KMS-11 (cell line): ENCODE measurements at regions not wholly inside any gene's neighbourhood (a gene's known extent, or its start where the extent isn't known, plus 50 kb on each side); places are given as distances from the start of the nearest gene placed in this dataset.

Experiments used
- H2AFZ ChIP-seq: fragments of 200-600 bp; sonication (generic); 2 replicates; pipeline ENCODE4 v1.6.1; 2016; ENCODE audit warnings: antibody characterized with exemption, mixed run types, low read depth
- H3K27ac ChIP-seq: fragments of 200-600 bp; sonication (generic); 2 replicates; pipeline ENCODE4 v1.6.1; 2016; ENCODE audit warnings: mild to moderate bottlenecking, mixed run types
- H3K27me3 ChIP-seq: fragments of 200-600 bp; sonication (generic); 2 replicates; pipeline ENCODE4 v1.6.1; 2017; ENCODE audit warnings: mild to moderate bottlenecking, low read depth, mixed run types, moderate library complexity; ENCODE audit not compliant: insufficient read depth
- H3K36me3 ChIP-seq: fragments of 200-600 bp; sonication (generic); 2 replicates; pipeline ENCODE4 v1.6.1; 2017; ENCODE audit warnings: mild to moderate bottlenecking, mixed run types; ENCODE audit not compliant: insufficient read depth
- H3K4me1 ChIP-seq: fragments of 200-600 bp; sonication (generic); 2 replicates; pipeline ENCODE4 v1.6.1; 2016; ENCODE audit warnings: mild to moderate bottlenecking, low read depth, mixed run types; ENCODE audit not compliant: poor library complexity, severe bottlenecking
- H3K4me2 ChIP-seq: fragments of 200-600 bp; sonication (generic); 2 replicates; pipeline ENCODE4 v1.7.0; 2016; ENCODE audit warnings: mild to moderate bottlenecking, mixed run types
- H3K4me3 ChIP-seq: fragments of 200-600 bp; sonication (generic); IDR thresholded peaks from 2 replicates; pipeline ENCODE4 v1.6.1; 2017; ENCODE audit warnings: low read depth, low read length, mixed read lengths; ENCODE audit not compliant: insufficient read depth
- H3K79me2 ChIP-seq: fragments of 200-600 bp; sonication (generic); 2 replicates; pipeline ENCODE4 v1.6.1; 2016; ENCODE audit warnings: low read depth, mixed run types; ENCODE audit not compliant: insufficient read depth
- H3K9ac ChIP-seq: fragments of 200-600 bp; sonication (generic); 2 replicates; pipeline ENCODE4 v1.6.1; 2016; ENCODE audit warnings: mild to moderate bottlenecking, mixed run types
- H4K20me1 ChIP-seq: fragments of 200-600 bp; sonication (generic); 2 replicates; pipeline ENCODE4 v1.6.1; 2016; ENCODE audit warnings: mild to moderate bottlenecking, mixed run types; ENCODE audit not compliant: insufficient read depth
- CTCF ChIP-seq: fragments of 200-600 bp; sonication (generic); conservative IDR thresholded peaks from 2 replicates; pipeline ENCODE4 v1.6.1; 2017; ENCODE audit warnings: low read depth, mild to moderate bottlenecking, antibody characterized with exemption, low read length, moderate library complexity, mixed read lengths

DNA sequence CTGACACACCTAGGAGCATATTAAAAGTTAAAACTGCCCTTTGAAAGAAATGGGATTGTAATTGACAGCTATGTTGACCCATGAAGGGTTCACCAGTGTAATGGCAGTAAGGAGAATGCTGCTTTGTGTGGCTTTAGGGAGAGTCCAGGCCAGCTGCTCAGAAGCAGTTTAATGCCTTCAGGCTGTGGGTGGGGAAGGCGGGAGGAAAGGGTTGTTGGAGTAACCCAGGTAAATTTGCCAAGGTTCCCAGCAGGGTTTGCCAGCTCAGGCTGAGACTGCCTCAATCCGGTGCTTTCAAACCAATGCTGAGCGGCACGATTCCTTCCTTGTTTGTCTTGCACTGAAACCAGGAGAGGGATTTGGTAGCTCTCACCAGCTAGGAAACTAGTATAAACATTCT lies 637.2 kb downstream of the INHBA start:
- H3K9ac ChIP-seq, result no peak overlapping the region
- no peak overlapping the region for H3K4me2 ChIP-seq
- H3K27me3 ChIP-seq, result no peaks in the 10 kb centered on the region
- no peak overlapping the region for H2AFZ ChIP-seq
- no peaks in the 10 kb centered on the region for H3K4me1 ChIP-seq
- H3K27ac ChIP-seq, result no peak overlapping the region
- H3K4me3 ChIP-seq, result no peak overlapping the region
- H4K20me1 ChIP-seq, result no peaks in the 10 kb centered on the region
- H3K36me3 ChIP-seq, result no peaks in the 10 kb centered on the region
- H3K79me2 ChIP-seq, result no peaks in the 10 kb centered on the region
- no peak for TF ChIP-seq CTCF

- H3K4me3 ChIP-seq, result no peak overlapping the region
- no peaks in the 10 kb centered on the region for H4K20me1 ChIP-seq
- no peak for TF ChIP-seq CTCF
- H3K27ac ChIP-seq, result no peak overlapping the region
- no peak overlapping the region for H2AFZ ChIP-seq
- H3K4me1 ChIP-seq, result no peaks in the 10 kb centered on the region
- H3K27me3 ChIP-seq, result no peaks in the 10 kb centered on the region
- H3K9ac ChIP-seq, result no peak overlapping the region
- H3K4me2 ChIP-seq, result no peak overlapping the region
- H3K79me2 ChIP-seq, result no peaks in the 10 kb centered on the region
- H3K36me3 ChIP-seq, result no peaks in the 10 kb centered on the region
Observed at GRCh38 chr7:41063116-41063515, 639.8 kb downstream of the INHBA start.

DNA sequence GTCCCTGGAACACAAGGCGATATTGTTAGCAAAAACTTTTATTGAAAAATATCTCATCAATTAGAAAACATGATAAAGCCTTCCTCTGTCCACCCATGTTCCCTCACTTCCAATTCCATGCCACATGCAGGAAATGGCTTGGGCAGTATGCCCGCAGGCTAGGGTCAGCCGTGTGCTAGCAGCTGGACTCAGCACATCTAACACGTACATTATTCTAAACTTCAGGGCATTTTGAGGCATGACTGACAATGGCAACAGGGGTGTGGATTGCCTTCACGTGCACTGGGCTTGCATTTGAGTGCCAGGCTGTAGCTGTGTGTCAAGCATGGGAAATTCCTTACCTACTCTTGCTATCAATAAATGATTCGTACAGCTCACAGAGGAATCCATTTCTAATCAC lies 642.1 kb downstream of the INHBA start:
- TF ChIP-seq CTCF, result no peak
- Histone ChIP-seq H3K27me3 (no peaks in the 10 kb centered on the region), H3K4me2 (no peak overlapping the region), H3K36me3 (no peaks in the 10 kb centered on the region), H2AFZ (no peak overlapping the region), H3K4me1 (no peaks in the 10 kb centered on the region), H3K27ac (no peak overlapping the region), H4K20me1 (no peaks in the 10 kb centered on the region), H3K4me3 (no peak overlapping the region), H3K9ac (no peak overlapping the region), H3K79me2 (no peaks in the 10 kb centered on the region)

DNA sequence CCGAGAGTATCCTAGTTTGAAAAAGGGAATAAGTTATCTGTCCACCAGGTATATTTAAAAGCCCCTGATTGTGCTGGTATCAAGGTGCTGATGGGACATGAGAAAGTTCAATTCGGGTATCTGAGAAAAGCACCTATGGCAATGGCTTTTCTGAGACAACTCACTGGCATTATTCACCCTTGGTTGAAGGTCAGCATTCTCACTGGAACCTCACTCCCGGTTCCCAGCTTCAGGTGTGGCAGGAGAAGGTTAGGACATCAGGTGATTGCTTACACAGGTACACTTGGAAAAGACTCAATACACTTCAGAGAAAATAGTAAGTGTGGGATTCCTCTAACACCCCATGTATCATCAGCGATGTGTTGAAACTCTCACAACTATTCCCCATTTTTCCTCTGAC lies 643.1 kb downstream of the INHBA start:
- no peak for TF ChIP-seq CTCF
- H2AFZ ChIP-seq, result no peak overlapping the region
- H3K79me2 ChIP-seq, result no peaks in the 10 kb centered on the region
- no peaks in the 10 kb centered on the region for H4K20me1 ChIP-seq
- no peak overlapping the region for H3K4me3 ChIP-seq
- H3K4me2 ChIP-seq, result no peak overlapping the region
- H3K36me3 ChIP-seq, result no peaks in the 10 kb centered on the region
- H3K27ac ChIP-seq, result no peak overlapping the region
- no peaks in the 10 kb centered on the region for H3K27me3 ChIP-seq
- no peaks in the 10 kb centered on the region for H3K4me1 ChIP-seq
- no peak overlapping the region for H3K9ac ChIP-seq
